OCI-LY3 (cell line): ENCODE measurements at regions not wholly inside any gene's neighbourhood (a gene's known extent, or its start where the extent isn't known, plus 50 kb on each side); places are given as distances from the start of the nearest gene placed in this dataset.

Experiments used
- EZH2phosphoT487 ChIP-seq: fragments of 200-600 bp; shearing (Covaris generic); IDR thresholded peaks from 2 replicates; pipeline ENCODE4 v1.6.1; 2018; ENCODE audit warnings: antibody characterized with exemption, mixed run types, low read depth
- TF ChIP-seq, protein P1 (sequence below): fragments of 200-600, 300-600 bp; sonication (generic); IDR thresholded peaks from 2 replicates; pipeline ENCODE4 v1.5.1; 2014; ENCODE audit warnings: antibody characterized with exemption, low read length, low read depth

- TF ChIP-seq, protein P1, sequence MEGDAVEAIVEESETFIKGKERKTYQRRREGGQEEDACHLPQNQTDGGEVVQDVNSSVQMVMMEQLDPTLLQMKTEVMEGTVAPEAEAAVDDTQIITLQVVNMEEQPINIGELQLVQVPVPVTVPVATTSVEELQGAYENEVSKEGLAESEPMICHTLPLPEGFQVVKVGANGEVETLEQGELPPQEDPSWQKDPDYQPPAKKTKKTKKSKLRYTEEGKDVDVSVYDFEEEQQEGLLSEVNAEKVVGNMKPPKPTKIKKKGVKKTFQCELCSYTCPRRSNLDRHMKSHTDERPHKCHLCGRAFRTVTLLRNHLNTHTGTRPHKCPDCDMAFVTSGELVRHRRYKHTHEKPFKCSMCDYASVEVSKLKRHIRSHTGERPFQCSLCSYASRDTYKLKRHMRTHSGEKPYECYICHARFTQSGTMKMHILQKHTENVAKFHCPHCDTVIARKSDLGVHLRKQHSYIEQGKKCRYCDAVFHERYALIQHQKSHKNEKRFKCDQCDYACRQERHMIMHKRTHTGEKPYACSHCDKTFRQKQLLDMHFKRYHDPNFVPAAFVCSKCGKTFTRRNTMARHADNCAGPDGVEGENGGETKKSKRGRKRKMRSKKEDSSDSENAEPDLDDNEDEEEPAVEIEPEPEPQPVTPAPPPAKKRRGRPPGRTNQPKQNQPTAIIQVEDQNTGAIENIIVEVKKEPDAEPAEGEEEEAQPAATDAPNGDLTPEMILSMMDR: no peak
- TF ChIP-seq EZH2phosphoT487: no peak
These were observed 2036.1 kb upstream of the LRRTM1 start for GRCh38 chr2:82340578-82341053.
